ENCODE measurements at regions not wholly inside any gene's neighbourhood (a gene's known extent, or its start where the extent isn't known, plus 50 kb on each side); places are given as distances from the start of the nearest gene placed in this dataset.

GRCh38 chr16:59087641-59088040, 353.5 kb upstream of the GOT2 start:
- TF ChIP-seq GATA3 (IDR thresholded peaks at IDR 0.05; ENCODE audit: low read depth, low read length) (no peak), GATA2 (IDR thresholded peaks at IDR 0.05; ENCODE audit: low read depth, low read length) (no peak)

Measured in SH-SY5Y (cell line).